ENCODE measurements at regions not wholly inside any gene's neighbourhood (a gene's known extent, or its start where the extent isn't known, plus 50 kb on each side); places are given as distances from the start of the nearest gene placed in this dataset.

DNA sequence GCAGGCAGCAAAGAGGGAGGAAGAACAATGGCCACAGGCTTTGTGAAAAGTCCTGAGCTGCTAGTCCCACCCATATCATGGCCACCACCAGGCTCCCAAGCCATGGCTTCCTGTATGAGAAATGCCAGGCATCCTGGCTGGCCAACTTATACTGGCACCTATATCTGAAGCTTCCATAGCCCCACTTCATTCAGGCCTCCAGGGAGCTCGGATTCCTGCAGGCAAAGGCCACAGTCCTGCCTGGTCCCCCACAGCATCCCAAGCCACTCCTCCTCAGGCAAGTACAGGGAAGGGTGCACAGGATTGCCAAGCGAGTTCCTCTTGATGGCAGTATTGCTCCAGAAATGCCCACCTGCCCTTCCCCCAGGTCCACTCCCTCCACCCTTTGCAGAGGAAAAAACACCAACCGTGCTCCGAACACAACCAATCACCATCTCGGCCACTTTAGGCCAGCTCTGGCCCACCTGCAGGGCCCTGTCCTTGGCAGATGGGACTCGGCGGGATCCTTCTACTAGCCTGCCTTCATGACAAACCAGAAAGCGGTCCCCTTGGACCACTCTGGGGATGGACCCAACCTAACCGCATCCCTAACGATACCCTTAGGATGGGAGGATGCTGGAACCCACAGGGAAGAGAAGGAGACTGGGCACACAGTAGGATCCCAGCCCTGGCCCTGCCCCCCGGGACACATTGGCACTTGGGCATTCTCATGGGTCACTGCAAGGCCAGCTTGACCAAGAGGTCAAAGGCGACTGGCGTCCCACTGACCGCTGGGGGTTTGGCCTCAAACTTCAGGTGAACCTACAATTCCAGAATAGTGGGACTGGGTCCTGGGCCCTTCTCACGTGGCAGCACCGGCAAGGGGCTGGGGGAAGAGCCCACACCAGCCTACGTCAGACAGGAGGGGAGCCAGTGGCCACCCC lies 220.4 kb upstream of the AGTR2 start:
- H3K4me3 ChIP-seq = no peak overlapping the region
- ATAC-seq (peak; percentile 29; the same call in 2 of the 3 replicates), FAIRE-seq (no peak), DNase-seq (ENCODE audit: low read depth, low spot score) (no peak)
- WGBS (ENCODE audit: insufficient coverage, insufficient replicate concordance, low lambda C conversion rate, missing lambda C conversion rate) = 38% methylated on average over 17 of the region's 17 CpGs
- RAD21 ChIA-PET (ENCODE audit: unreplicated experiment) = no interaction called here
- H3K4me2 ChIP-seq (ENCODE audit: control insufficient read depth, insufficient read depth) = peak overlapping the region; percentile 22; the same call in 1 of the 2 replicates
- no peaks in the 10 kb centered on the region for H4K20me1 ChIP-seq (ENCODE audit: control insufficient read depth, insufficient read depth)
- no peaks in the 10 kb centered on the region for H3K36me3 ChIP-seq (ENCODE audit: control insufficient read depth in 2 of 2, insufficient read depth in 2 of 2, low read length in 1 of 2)
- in situ Hi-C loops (cut with MboI) = loop anchor here (5.0 to 10.0 kb wide), 2 partner anchors 38 to 295 kb away; no protein-coding TSS in a partner anchor
- H3K9ac ChIP-seq (ENCODE audit: control insufficient read depth, insufficient read depth, low read length) = no peak overlapping the region
- H3K27me3 ChIP-seq (replicated peaks in 1 of 2; ENCODE audit: control insufficient read depth in 2 of 2, insufficient read depth in 2 of 2, low read length in 1 of 2) = no peaks in the 10 kb centered on the region
- no TSS peak for BruUV-seq (replicated peaks)
- no peaks in the 10 kb centered on the region for H3K4me1 ChIP-seq (ENCODE audit: control insufficient read depth, insufficient read depth, low read length)
- no peaks in the 10 kb centered on the region for H3K9me3 ChIP-seq (replicated peaks; ENCODE audit: control insufficient read depth, insufficient read depth, low read length)
- POLR2A ChIA-PET = no interaction called here
- SMC1A ChIA-PET (ENCODE audit: uncharacterized antibody, unreplicated experiment) = no interaction called here
- intact Hi-C loops (cut with micrococcal nuclease; ENCODE audit: unreplicated experiment) = loop anchor here (5.0 kb wide), 1 partner anchor 618 kb away; no protein-coding TSS in a partner anchor
- no peak overlapping the region for H3K27ac ChIP-seq (ENCODE audit: control insufficient read depth, insufficient read depth)
- H3K79me2 ChIP-seq (ENCODE audit: control insufficient read depth, insufficient read depth, low read length) = no peaks in the 10 kb centered on the region
- H2AFZ ChIP-seq (ENCODE audit: control insufficient read depth, low read depth, low read length) = no peak overlapping the region
- CTCF ChIA-PET = no interaction called here
- TF ChIP-seq YY1 (IDR thresholded peaks at IDR 0.05; ENCODE audit: low read depth, low read length) (peak; percentile 84), EED (IDR thresholded peaks at IDR 0.05; ENCODE audit: low read depth) (peak; percentile 58), MYB (IDR thresholded peaks at IDR 0.05; ENCODE audit: borderline replicate concordance, low read depth, low read length) (no peak), SREBF1 (IDR thresholded peaks at IDR 0.05; ENCODE audit: low read length) (no peak), RUNX3 (IDR thresholded peaks at IDR 0.05; ENCODE audit: low read length) (peak; percentile 14; the same call in 1 of the 2 replicates), BACH1 (IDR thresholded peaks at IDR 0.05; ENCODE audit: borderline replicate concordance) (no peak), SMAD5 (IDR thresholded peaks at IDR 0.05; ENCODE audit: low read depth) (no peak), CREM (IDR thresholded peaks at IDR 0.05; ENCODE audit: low read depth) (0 out of 2 replicates have a peak, but pooled peaks have one; percentile 25), HCFC1 (IDR thresholded peaks at IDR 0.05; ENCODE audit: low read length) (0 out of 2 replicates have a peak, but pooled peaks have one; percentile 16), ZNF384 (IDR thresholded peaks at IDR 0.05; ENCODE audit: borderline replicate concordance, low read depth, low read length) (peak; percentile 99), CBX3 (IDR thresholded peaks at IDR 0.05; ENCODE audit: borderline replicate concordance, low read depth) (no peak), POLR2AphosphoS5 (IDR thresholded peaks at IDR 0.05; ENCODE audit: low read length) (no peak), WRNIP1 (IDR thresholded peaks at IDR 0.05; ENCODE audit: borderline replicate concordance, low read depth, low read length) (no peak), MEF2A (IDR thresholded peaks at IDR 0.05; ENCODE audit: insufficient read depth, low read depth, low read length) (0 out of 2 replicates have a peak, but pooled peaks have one; percentile 36), BCL3 (IDR thresholded peaks at IDR 0.05; ENCODE audit: borderline replicate concordance, insufficient read depth, low read depth, low read length, poor library complexity, severe bottlenecking) (no peak), PML (IDR thresholded peaks at IDR 0.05; ENCODE audit: low read length) (no peak), SKIL (IDR thresholded peaks at IDR 0.05; ENCODE audit: low read depth, poor library complexity, severe bottlenecking) (no peak), CHD2 (IDR thresholded peaks at IDR 0.05; ENCODE audit: borderline replicate concordance, low read depth, low read length) (peak; percentile 80; the same call in 1 of the 2 replicates)
- TF ChIP-seq, protein P1, sequence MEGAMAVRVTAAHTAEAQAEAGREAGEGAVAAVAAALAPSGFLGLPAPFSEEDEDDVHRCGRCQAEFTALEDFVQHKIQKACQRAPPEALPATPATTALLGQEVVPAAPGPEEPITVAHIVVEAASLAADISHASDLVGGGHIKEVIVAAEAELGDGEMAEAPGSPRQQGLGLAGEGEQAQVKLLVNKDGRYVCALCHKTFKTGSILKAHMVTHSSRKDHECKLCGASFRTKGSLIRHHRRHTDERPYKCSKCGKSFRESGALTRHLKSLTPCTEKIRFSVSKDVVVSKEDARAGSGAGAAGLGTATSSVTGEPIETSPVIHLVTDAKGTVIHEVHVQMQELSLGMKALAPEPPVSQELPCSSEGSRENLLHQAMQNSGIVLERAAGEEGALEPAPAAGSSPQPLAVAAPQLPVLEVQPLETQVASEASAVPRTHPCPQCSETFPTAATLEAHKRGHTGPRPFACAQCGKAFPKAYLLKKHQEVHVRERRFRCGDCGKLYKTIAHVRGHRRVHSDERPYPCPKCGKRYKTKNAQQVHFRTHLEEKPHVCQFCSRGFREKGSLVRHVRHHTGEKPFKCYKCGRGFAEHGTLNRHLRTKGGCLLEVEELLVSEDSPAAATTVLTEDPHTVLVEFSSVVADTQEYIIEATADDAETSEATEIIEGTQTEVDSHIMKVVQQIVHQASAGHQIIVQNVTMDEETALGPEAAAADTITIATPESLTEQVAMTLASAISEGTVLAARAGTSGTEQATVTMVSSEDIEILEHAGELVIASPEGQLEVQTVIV (IDR thresholded peaks at IDR 0.05; ENCODE audit: borderline replicate concordance, partially characterized antibody) = no peak

Data from GM12878 (cell line).